A673 (cell line): ENCODE measurements at regions not wholly inside any gene's neighbourhood (a gene's known extent, or its start where the extent isn't known, plus 50 kb on each side); places are given as distances from the start of the nearest gene placed in this dataset.

Source experiments
- EZH2 ChIP-seq: fragments of 200-600 bp; sonication (generic); IDR thresholded peaks from 2 replicates; pipeline ENCODE4 v1.6.1; 2017; ENCODE audit warnings: borderline replicate concordance, low read depth, mild to moderate bottlenecking, mixed read lengths, antibody characterized with exemption, low read length; ENCODE audit not compliant: poor library complexity, severe bottlenecking
- TF ChIP-seq, protein P1 (sequence below): fragments of 300-800, 200-600 bp; sonication (generic); conservative IDR thresholded peaks from 2 replicates; pipeline ENCODE4 v1.5.1; 2017; ENCODE audit warnings: low read depth, mild to moderate bottlenecking, antibody characterized with exemption, low read length, moderate library complexity, mixed read lengths

DNA sequence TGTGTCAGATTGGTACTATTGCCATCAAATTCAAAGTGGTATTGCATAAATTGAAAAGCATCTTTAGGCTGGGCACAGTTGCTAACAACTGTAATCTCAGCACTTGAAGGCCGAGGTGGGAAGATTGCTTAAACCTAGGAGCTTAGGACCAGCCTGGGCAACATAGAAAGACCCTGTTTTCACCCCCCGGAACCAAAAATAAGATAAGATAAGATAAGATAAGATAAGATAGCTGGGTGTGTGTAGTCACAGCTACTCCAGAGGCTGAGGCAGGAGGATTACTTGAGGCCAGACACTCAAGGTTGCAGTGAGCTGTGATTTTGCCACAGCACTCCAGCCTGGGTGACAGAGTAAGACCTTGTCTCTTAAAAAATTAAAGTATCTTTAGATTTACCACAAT is 297.9 kb upstream of the SEMA6A start:
- TF ChIP-seq, protein P1, sequence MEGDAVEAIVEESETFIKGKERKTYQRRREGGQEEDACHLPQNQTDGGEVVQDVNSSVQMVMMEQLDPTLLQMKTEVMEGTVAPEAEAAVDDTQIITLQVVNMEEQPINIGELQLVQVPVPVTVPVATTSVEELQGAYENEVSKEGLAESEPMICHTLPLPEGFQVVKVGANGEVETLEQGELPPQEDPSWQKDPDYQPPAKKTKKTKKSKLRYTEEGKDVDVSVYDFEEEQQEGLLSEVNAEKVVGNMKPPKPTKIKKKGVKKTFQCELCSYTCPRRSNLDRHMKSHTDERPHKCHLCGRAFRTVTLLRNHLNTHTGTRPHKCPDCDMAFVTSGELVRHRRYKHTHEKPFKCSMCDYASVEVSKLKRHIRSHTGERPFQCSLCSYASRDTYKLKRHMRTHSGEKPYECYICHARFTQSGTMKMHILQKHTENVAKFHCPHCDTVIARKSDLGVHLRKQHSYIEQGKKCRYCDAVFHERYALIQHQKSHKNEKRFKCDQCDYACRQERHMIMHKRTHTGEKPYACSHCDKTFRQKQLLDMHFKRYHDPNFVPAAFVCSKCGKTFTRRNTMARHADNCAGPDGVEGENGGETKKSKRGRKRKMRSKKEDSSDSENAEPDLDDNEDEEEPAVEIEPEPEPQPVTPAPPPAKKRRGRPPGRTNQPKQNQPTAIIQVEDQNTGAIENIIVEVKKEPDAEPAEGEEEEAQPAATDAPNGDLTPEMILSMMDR = no peak
- no peak for TF ChIP-seq EZH2
